GM19324 (cell line): ENCODE measurements at regions not wholly inside any gene's neighbourhood (a gene's known extent, or its start where the extent isn't known, plus 50 kb on each side); places are given as distances from the start of the nearest gene placed in this dataset.

Experiments
- ATAC-seq: cut with Tn5 transposase; IDR thresholded peaks from one replicate; pipeline ENCODE4 v1.9.1; 2021; ENCODE audit warnings: mild to moderate bottlenecking, moderate library complexity; ENCODE audit not compliant: unreplicated experiment, low FRiP score

DNA sequence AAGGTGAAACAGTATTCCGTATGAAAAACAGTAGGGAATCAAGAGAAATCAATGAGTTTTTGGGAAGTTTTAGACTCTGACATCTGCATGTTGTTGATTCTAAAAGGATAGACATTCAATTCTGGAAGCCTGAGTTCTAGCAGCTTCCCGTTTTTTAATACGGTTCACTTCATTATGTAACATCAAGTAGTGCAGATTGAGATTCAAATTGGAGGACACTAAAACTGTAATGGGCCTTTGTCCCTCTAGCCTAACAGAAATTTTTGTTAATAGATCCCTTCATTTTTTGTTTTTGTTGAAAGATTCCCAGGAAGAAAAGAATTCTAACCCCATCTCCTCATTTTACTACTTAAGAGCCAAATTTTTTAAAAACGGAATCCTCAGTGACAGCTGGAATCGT is 384.6 kb downstream of the SH3GL2 start:
- ATAC-seq, result no peak

DNA sequence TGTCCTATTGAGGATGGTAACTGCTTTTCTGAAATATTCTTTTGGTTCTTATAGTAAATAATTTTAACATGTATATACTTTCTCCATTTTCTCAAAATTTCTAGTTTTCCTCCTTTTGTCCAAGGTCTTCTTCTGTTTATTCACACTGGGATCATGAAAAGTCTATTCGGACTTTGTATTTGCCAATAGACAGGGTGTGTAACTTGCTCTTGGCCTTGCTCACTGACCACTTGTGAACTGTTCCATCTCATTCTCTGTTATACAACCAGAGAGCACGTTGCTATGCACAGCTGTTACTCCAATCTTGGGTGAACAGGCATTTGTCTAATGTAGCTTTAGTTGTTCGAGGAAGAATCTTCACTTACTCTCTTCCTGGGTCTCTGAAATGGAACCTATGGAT is 388.9 kb downstream of the SH3GL2 start:
- ATAC-seq, result no peak

DNA sequence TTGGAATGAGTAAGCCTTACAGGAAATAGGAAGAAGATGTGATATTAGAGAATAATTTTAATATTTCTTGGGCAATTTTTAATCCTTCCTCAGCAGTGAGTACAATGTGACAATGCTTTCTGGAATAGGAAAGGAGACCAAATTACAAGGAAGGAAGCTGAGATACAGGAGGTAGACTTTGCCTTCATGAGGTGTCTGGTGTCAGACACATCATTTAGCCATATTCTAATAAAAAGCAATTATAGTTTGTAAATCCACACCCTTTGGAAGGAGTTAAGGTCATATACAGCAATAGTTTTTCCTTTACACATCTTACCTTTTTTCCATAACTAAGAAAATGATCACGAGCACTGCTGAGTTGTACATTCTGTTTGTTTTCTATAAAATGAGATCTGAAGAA is 390.4 kb downstream of the SH3GL2 start:
- ATAC-seq, result no peak

DNA sequence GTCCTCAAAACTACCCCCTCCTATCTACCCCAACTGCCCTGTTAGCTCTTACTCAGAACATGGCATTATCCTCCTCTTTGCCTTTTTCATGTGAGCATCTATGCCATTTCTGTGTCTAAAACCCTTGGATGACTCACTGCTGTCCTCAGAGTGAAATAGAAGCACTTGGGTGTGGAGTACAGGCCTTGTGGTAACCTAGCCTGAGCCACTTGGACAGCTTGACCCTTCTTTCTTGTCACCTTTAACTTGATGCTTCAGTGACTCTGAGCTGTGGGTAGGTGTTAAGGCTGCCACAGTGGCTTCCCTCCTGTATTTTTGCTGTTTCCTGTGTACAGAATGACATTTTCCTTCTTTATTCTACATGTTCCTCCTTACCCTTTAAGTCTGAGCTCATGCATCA is 391.4 kb downstream of the SH3GL2 start:
- no peak for ATAC-seq

DNA sequence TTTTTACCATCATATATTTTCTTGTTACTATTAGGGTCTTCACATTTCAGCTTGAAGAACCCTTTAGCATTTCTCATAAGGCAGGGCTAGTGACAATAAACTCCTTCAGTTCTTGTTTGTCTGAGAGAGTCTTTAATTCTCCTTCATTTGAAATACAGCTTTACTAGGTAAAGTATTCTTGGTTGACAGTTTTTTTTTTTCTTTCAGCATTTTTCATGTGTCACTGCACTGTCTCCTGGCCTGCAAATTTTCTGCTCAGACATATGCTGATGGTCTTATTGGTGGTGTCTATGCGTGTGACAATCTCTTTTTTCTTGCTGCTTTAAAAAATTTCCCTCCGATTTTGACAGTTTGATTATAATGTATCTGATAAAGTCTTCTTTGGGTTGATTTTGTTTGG is 399.9 kb downstream of the SH3GL2 start:
- ATAC-seq, result no peak

DNA sequence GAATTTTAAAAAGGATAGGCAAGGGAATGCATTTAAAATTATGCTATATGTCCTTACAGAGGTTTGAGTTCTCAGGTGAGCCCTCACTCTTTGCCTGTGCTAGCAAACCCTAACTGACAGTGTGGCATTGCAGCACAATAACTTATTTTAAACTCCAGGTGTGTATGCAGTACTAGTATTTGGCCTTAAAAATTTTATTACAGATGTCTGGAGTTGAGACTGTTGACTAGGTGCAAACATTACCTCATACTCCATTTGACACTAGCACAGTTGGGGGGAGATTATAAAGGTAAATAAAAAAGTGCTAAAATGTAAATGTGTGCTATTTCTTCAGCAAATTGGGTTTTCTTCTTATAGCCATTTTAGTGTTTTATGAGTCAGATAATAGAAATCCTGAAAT is 407.7 kb downstream of the SH3GL2 start:
- ATAC-seq, result no peak

DNA sequence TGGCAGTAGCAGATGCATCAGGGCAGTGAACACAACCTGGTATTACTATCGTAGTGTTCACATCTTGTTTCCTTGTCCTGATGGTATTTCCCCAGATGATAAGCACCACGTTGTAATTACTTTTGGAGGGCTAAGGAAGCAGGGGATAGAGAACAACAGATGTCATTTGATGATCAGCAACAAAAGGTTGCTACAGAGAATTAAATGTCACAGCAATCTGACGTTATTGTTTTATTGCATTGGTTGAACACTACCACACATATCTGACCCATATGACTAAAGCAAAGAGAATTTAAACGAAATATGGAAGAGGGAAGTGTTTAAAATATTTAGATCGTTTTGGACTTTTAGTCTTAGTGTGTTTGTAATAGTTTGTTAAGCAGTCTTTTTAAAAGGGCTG is 408.3 kb downstream of the SH3GL2 start:
- ATAC-seq, result no peak

DNA sequence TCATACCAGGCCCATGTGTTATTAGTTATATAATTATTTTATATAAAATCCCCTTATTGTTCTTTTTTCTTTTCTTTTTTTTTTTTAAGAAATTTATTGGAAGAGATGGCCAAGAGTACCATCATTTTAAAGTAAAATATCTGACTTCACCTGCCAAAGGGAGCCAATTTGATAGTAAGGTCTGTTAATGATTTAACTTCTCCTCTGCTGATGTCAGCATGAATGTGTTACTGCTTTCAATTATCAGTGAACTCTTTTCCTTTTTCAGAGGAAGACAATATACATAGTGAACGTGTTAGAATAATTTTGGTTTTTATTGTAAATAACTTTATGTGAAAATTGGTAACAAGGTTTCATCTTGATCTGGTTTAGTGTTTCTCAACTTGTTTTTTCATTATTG is 409.6 kb downstream of the SH3GL2 start:
- ATAC-seq, result no peak

DNA sequence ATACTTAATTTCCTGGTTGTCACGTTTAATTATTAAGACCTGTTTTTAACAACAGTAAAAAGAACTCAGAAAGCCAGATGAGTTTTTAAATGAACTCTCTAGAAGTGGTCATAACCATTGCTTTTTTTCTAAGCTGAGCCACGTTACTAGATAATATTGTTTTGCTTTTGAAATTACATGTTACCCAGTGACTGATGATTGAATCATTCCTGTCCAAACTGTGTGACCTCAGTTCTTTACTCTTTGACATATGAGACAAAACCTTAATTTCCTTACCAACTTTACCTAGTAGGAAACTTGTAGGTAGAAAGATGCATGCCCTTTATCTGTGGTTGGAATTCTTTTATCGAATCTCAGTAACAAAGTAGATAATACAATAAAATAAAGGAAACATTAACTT is 411.7 kb downstream of the SH3GL2 start:
- ATAC-seq, result no peak

DNA sequence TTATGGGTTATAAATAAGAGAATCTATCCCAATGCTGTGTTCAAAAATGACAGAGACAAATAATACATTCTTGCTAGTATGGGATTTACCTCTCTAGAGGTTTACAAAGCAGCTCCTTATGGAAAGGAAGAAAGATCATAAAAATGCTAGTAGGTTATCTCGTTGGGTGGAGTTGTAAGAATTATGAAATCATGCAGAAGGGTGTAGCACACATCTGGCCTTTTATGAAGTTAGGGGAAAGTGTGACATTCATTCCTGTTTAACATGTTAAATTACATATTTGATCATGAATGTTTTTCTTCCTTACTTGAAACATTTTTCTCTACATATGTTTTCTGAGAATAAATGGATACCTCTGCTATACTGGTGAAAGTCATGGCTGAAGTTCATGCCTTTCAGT is 414.2 kb downstream of the SH3GL2 start:
- ATAC-seq, result no peak

DNA sequence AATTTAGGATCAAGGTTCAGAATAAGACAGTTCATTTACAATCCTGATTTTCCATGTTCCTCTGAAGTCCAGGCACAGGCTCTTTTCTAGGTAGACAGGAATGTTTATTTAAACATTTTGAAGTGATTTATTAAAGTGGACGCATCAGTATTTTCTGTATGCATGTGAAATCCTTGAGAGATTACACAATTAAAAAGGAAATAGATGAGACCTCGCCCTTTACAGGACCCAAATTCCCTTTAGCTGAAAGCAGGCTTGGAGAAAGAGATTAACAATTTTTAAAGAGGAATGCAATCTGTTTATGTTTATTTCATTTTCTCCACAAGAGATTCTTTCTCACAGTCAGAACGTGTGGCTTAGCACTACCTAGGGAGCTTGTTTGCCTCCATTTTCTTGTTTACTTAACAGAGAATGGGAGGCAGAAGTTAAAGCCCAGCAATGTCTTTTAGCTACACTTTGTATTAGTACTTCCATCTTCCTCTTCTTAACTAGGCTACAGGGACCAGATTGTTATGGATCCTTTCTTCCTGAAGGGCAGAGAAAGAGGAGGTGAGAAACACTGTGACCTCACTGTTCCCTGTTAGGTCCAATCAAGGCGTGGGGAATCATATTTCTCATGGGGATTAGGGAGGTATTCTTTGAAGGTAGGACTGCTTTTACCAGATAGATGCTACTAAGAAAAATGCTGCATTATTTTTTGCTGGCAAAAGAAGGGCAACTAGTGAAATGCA is 416.0 kb downstream of the SH3GL2 start:
- no peak for ATAC-seq

DNA sequence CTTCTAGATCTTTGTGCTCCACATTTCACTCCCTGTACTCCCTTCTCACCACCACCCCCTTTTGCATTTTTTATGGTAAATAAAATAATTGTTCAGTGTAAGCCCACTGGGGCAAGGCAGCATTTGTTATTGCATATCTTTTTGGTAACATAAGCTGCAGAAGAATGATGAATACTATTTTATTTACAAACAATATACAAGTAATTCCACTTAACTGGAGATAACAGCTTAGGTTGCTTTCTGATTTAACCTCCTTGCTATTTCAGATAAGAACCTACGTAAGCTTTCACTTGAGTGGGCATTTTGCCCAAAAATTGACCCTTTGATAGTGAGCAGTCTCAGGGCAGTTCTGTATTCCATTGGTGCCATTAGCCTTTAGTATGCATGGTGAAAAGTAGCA is 417.9 kb downstream of the SH3GL2 start:
- no peak for ATAC-seq

DNA sequence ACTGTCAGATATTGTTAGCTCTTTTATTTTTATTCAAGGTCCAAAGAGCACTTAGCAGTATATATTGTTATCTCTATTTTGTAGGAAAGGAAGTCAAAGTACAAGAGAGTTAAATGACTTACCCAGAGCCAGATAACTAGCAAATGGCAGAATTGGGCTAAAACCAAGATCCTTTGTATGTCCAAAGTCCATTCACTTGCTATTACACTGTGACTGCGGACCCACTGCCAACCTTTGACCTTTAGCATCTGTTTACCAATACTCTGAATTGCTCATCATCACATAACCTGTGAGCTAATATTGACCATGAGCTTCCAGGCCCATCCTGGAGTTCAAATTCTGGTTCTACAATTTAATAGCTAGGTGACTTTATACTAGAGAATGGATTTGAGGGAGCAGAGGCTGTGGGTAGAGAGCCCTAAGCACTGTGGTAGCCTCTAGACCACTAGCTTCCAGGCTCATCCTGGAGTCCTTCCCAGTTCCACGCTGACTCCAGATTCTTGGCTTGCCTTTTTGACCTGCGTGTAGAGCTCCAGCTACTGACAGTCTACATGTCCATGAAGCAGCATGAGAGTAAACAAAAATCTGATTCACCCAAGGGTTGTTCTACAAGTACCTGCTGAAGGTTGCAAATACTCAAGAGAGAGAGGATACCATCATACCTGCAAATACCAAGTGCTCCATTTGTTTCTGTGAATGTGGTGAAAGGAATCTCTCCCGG is 424.0 kb downstream of the SH3GL2 start:
- ATAC-seq, result no peak

DNA sequence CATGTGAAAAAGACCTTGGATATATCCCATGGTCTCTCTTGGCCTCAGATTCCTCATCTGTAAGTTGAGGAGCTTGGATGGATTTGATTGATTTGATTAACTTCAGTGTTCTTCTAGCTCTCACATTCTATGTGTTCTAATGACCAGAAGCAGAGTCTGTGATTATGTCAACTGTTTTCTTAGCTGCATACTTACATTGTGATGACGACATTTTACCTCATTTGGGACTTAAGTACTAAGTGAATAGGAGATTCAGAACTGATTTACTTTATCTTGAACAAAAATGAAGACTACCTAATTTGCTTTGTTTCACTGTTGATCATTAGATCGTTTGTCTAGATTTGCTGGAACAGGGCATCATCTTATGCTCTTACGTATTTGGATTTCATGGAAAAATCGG is 427.7 kb downstream of the SH3GL2 start:
- no peak for ATAC-seq

DNA sequence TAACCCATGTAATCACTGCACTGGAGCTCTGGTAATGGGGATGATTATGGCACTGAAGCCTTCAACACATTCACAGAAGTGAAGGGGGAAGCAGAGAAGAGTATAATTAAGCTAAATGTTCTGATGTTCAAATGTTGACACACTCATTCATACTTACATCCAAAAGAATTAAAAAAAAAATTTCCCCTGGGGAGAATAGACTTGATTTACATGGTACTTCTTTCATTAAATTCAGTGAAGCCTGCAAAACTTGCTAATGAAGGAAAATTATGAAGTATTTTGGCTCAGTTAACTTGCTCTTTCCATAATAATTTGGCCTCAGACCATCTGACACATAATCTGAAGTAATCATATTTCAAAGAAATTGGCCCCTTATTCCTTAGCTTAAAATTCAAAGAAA is 428.8 kb downstream of the SH3GL2 start:
- ATAC-seq, result no peak

DNA sequence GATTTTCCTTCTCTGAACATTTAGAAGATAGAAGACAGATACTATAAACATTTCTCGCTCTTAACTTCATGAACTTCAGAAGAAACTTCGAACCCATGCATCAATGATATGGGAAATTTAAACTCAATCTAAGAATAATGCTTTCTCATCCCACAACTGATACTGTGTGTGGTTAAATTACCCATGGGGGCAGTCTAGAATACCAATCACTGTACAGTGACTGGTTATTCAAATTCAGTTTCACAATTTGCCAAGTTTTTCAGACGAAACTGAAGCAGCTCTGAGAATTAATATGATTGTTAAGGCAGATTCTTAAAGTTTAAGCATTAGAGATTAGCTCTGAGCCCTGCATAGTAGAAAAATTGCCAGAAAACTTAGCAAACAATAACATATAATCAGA is 431.0 kb downstream of the SH3GL2 start:
- no peak for ATAC-seq

DNA sequence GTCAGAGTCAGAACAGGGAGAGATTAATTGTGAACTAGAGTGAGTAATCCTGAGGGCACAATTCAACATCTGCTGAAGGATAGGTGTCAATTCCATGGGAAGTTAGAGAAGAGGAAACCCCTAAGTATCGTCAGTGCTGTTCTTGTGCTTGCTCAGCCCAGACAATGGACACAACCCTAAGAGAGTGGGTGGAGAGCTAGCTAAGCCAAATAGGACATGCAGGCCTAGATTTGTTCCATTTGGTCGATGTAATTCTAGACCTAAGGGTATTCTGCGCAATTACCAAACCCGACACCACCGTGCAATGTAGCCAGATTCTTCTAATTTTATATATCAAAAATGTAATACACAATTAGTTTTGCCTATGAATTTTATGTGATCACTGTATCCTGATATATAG is 431.6 kb downstream of the SH3GL2 start:
- no peak for ATAC-seq

DNA sequence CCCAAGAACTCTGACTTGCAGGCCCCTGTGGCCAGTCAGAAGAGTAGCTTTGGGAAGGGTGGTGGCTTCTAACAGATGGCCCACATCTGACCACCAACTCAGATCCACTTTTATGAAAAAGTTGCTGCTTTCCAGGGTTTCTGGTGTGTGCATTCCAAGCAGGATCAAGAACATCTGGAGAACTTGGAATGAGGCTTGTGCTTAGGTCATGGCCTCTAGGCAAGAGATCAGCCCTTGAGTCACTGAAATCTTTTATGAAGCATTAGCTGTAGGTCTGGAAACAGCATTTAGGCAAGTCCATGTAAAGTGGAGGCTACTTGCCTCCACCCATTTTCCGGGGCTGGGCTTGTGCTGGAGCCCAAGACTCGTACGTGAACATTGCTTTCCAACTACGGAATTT is 433.3 kb downstream of the SH3GL2 start:
- no peak for ATAC-seq

DNA sequence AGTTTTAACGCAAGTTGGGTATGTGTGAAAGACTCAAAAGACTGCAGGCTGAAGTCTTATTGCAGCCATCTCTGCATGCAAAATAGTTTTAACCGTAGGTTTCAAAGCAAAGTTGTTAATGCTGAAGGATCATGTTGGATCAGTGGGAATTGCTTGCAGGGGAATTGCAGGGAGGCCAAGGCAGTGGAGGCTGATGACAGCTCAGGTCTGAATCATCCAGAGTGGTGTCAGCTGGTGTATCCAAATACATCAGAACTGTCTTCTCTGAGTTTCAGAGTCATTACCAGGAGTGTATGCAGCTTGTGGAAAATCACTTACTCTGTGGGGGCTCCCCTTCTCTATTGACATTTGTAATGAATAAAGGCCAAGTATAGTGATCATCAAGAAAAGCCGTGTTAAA is 435.7 kb downstream of the SH3GL2 start:
- ATAC-seq, result no peak

DNA sequence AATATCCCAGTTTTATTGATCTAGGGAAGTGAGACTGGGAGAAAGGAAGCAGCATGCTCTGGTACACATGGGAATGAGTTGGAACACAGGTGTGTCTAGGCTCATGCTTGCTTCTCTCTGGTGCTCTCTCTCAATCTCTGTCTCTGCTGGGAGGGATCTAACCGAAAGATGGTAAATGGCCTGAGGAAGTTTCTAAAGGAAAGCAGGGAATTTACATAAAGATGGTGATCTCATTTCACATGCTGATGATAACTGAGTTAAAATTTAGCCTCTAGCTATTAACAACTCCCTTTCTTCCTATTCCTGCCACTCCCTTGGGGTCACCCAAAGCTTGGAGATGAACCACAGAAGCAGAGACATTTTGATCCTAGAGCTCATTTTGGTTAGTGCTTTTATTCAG is 436.2 kb downstream of the SH3GL2 start:
- ATAC-seq, result no peak

DNA sequence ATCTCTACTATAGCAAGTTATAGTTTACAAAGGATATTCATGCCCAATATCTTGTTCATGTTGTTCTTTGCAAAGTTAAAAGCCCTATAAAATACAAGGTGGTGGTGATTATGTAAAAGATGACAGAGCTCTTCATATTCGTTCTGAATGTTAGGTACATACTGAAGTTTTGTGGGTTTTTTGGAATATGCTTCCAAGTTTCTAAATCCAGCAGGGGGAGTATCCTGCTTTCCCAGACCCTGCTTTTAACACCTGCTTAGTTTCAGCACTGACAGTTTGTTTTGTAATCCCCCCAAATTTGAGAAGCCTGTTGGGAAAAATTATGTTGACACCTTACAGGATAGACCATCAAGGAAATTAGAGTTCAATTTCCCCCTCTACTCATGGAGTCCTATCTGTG is 438.3 kb downstream of the SH3GL2 start:
- no peak for ATAC-seq

DNA sequence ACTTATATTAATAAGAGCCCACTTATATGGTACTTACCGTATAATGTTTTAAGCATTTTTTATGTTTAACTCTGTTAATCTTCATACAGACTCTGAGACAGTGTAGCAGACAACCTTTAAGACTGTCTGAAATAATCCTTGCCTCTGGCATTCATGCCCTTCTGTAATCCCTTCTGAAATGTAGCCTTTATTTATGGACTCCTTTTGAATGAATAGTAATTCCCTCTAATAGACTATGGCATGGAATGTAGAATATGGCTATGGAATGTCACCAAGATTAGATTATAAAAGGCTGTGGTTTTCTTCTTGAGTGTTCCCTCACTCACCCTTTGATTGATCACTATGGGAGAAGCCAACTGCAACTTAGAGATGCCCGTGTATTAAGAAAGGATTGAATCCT is 439.4 kb downstream of the SH3GL2 start:
- ATAC-seq, result no peak
